ENCODE measurements at regions not wholly inside any gene's neighbourhood (a gene's known extent, or its start where the extent isn't known, plus 50 kb on each side); places are given as distances from the start of the nearest gene placed in this dataset.

DNA sequence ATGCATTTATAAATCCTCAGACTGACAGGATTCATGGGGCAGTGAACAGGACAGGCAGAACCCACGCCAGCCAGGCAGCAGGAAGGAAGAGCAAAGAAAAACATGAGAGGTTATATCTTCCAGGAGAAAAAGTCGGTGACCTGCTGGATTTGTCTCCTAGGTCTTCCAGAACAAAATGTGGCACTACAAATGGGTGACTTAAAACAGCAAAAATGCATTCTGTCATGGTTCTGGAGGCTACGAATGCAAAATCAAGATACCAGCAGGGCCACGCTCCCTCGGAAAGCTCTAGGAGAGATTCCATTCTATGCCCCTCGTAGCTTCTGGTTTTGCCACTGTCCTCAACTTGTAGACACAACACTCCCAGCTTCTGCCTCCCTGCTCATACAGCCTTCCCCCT is 63.4 kb downstream of the PSMG1 start:
- Histone ChIP-seq H3K4me3 (no peak overlapping the region), H3K27me3 (no peaks in the 10 kb centered on the region), H3K36me3 (no peaks in the 10 kb centered on the region), H3K4me1 (peaks cover 0 to 10% (median 7%) of the 10 kb centered on the region in 9 donors), H3K27ac (no peak overlapping the region), H3K9me3 (peaks cover 0 to 25% (median 9%) of the 10 kb centered on the region in 11 donors)
- whole genome bisulfite sequencing, 2 donors = 90 to 95% methylated on average over 6 of the region's 6 CpGs
- ATAC-seq (no peak), DNase-seq (no peak)
- TF ChIP-seq, protein P1, sequence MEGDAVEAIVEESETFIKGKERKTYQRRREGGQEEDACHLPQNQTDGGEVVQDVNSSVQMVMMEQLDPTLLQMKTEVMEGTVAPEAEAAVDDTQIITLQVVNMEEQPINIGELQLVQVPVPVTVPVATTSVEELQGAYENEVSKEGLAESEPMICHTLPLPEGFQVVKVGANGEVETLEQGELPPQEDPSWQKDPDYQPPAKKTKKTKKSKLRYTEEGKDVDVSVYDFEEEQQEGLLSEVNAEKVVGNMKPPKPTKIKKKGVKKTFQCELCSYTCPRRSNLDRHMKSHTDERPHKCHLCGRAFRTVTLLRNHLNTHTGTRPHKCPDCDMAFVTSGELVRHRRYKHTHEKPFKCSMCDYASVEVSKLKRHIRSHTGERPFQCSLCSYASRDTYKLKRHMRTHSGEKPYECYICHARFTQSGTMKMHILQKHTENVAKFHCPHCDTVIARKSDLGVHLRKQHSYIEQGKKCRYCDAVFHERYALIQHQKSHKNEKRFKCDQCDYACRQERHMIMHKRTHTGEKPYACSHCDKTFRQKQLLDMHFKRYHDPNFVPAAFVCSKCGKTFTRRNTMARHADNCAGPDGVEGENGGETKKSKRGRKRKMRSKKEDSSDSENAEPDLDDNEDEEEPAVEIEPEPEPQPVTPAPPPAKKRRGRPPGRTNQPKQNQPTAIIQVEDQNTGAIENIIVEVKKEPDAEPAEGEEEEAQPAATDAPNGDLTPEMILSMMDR (IDR thresholded peaks at IDR 0.05) = no peak
- intact Hi-C loops (cut with DNase I) = loop anchor here in 4 of 10 donors (5.0 to 10.0 kb wide), 3 partner anchors 33 to 378 kb away; no protein-coding TSS in a partner anchor

DNA sequence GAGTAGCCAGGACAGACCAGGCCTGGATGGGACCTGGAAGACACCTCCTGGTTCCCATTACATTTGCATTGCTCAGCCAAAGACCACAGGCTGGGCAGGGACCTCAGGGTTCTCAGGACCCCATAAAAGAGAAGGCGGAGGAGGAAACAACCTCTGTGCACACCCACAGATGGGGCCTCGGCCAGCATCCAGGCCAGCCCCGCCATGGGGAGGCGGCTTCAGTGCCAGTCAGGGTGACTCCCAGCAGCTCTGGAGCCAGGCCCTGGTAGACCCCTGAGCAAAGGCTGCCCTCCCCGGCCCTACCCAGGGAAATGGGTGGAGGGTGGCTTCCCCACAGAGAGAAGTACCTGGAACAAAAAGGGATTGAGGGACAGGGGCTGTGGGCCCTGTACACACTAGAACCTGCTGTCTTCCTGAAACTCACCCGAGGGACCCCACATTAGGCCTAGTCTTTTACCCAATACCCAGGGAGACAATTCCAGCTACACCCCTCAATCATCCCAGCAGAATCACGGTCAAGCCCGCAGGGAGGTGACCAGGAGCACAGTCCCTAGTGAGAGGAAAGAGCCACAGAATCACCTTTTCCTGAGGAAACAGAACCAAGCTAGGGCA is 64.5 kb downstream of the PSMG1 start:
- intact Hi-C loops (cut with DNase I) = loop anchor here in 1 of 10 donors (5.0 kb wide), 1 partner anchor 376 kb away; no protein-coding TSS in a partner anchor
- ATAC-seq (no peak), DNase-seq (no peak)
- TF ChIP-seq, protein P1 (IDR thresholded peaks at IDR 0.05) = no peak
- H3K4me3 ChIP-seq = no peak overlapping the region
- H3K27ac ChIP-seq = no peak overlapping the region
- no peaks in the 10 kb centered on the region for H3K36me3 ChIP-seq
- no peaks in the 10 kb centered on the region for H3K27me3 ChIP-seq
- H3K9me3 ChIP-seq = peaks cover 0 to 21% (median 9%) of the 10 kb centered on the region in 11 donors
- 90 to 94% methylated on average over 8 of the region's 8 CpGs for WGBS, 2 donors
- peaks cover 0 to 13% (median 0%) of the 10 kb centered on the region in 9 donors for H3K4me1 ChIP-seq

DNA sequence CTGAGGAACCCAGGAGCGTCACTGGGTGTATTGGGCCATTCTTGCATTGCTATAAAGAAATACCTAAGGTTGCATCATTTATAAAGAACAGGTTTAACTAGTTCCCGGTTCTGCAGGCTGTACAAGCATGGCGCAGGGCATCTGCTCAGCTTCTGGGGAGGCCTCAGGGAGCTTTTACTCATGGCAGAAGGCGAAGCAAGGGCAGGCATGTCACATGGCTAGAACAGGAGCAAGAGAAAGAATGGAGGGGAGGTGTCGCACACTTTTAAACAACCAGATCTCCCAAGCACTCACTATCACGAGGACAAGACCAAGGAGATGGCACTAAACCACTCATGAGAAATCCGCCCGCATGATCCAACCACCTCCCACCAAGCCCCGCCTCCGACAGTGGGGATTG is 65.2 kb downstream of the PSMG1 start:
- no peaks in the 10 kb centered on the region for H3K27me3 ChIP-seq
- DNase-seq (no peak), ATAC-seq (no peak)
- TF ChIP-seq, protein P1 (IDR thresholded peaks at IDR 0.05) = no peak
- peaks cover 0 to 15% (median 5%) of the 10 kb centered on the region in 11 donors for H3K9me3 ChIP-seq
- peaks cover 0 to 15% (median 6%) of the 10 kb centered on the region in 9 donors for H3K4me1 ChIP-seq
- no peak overlapping the region for H3K27ac ChIP-seq
- intact Hi-C loops (cut with DNase I) = loop anchor here in 1 of 10 donors (5.0 kb wide), 1 partner anchor 376 kb away; no protein-coding TSS in a partner anchor
- WGBS, 2 donors = 94 to 98% methylated on average over 10 of the region's 10 CpGs
- no peak overlapping the region for H3K4me3 ChIP-seq
- no peaks in the 10 kb centered on the region for H3K36me3 ChIP-seq

DNA sequence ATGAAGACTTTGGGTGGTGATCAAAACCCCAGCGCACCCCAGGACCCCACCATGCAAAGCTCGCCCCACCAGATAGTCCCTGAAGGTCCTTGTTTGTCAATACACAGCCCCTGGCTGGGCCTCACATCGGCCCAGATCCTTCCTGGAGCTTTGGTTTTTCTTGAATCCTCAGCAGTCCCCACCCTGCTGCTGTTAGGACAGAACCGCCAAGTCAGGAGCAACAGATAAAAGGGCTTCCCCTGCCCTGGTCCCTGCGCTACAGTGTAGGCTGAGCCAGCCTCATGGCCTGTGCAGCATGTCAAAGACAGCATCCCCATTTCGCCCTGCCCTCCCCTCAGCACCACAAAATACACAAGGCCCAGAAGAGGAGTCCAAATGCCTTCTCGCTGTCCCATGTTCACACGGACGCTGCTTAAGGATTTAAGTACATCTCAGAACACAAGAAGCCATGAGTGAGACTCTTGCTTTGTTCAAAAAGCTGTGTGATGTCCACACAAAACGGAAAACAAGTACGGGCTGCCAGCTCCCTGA is 65.7 kb downstream of the PSMG1 start:
- intact Hi-C loops (cut with DNase I) = loop anchor here in 1 of 10 donors (5.0 kb wide), 1 partner anchor 375 kb away; no protein-coding TSS in a partner anchor
- no peaks in the 10 kb centered on the region for H3K27me3 ChIP-seq
- ATAC-seq = no peak
- WGBS, 2 donors = 92 to 96% methylated on average over 11 of the region's 11 CpGs
- TF ChIP-seq, protein P1 (IDR thresholded peaks at IDR 0.05) = no peak
- no peak overlapping the region for H3K27ac ChIP-seq
- no peak for DNase-seq
- no peak overlapping the region for H3K4me3 ChIP-seq
- H3K36me3 ChIP-seq = no peaks in the 10 kb centered on the region
- peaks cover 0 to 9% (median 0%) of the 10 kb centered on the region in 11 donors for H3K9me3 ChIP-seq
- peaks cover 0 to 20% (median 7%) of the 10 kb centered on the region in 9 donors for H3K4me1 ChIP-seq
